GM19463 (cell line): ENCODE measurements at regions not wholly inside any gene's neighbourhood (a gene's known extent, or its start where the extent isn't known, plus 50 kb on each side); places are given as distances from the start of the nearest gene placed in this dataset.

Experiments used
- ATAC-seq: cut with Tn5 transposase; IDR thresholded peaks from one replicate; pipeline ENCODE4 v1.9.1; 2021; ENCODE audit warnings: mild to moderate bottlenecking, moderate library complexity; ENCODE audit not compliant: unreplicated experiment

GRCh38 chr5:111914966-111915636 lies 158.1 kb upstream of the NREP start:
- ATAC-seq = no peak

- no peak for ATAC-seq
Measured at GRCh38 chr5:111902436-111902835, 145.4 kb upstream of the NREP start.

GRCh38 chr5:111901296-111901695 lies 144.3 kb upstream of the NREP start:
- no peak for ATAC-seq

GRCh38 chr5:111892949-111893348 lies 136.0 kb upstream of the NREP start:
- no peak for ATAC-seq

GRCh38 chr5:111887706-111888105 lies 130.7 kb upstream of the NREP start:
- no peak for ATAC-seq

- no peak for ATAC-seq
Measured at GRCh38 chr5:111869681-111870080, 112.7 kb upstream of the NREP start.

- ATAC-seq = no peak
Measured at GRCh38 chr5:111865356-111865755, 108.4 kb upstream of the NREP start.

GRCh38 chr5:111863801-111864200 lies 106.8 kb upstream of the NREP start:
- no peak for ATAC-seq

GRCh38 chr5:111859533-111860270 lies 102.7 kb upstream of the NREP start:
- no peak for ATAC-seq

GRCh38 chr5:111859031-111859430 lies 102.0 kb upstream of the NREP start:
- no peak for ATAC-seq

- ATAC-seq = no peak
Measured at GRCh38 chr5:111857623-111858022, 100.6 kb upstream of the NREP start.

- ATAC-seq = no peak
Measured at GRCh38 chr5:111856876-111857466, 100.0 kb upstream of the NREP start.

- ATAC-seq = no peak
Measured at GRCh38 chr5:111855356-111855755, 98.4 kb upstream of the NREP start.

GRCh38 chr5:111854186-111854585 lies 97.2 kb upstream of the NREP start:
- ATAC-seq = peak; percentile 9

GRCh38 chr5:111853748-111854147 lies 96.8 kb upstream of the NREP start:
- ATAC-seq = peak; percentile 88

- no peak for ATAC-seq
Measured at GRCh38 chr5:111851631-111852548, 94.9 kb upstream of the NREP start.

- no peak for ATAC-seq
Measured at GRCh38 chr5:111848476-111848875, 91.5 kb upstream of the NREP start.

- ATAC-seq = no peak
Measured at GRCh38 chr5:111847052-111847925, 90.3 kb upstream of the NREP start.

GRCh38 chr5:111840036-111840674 lies 83.2 kb upstream of the NREP start:
- no peak for ATAC-seq

GRCh38 chr5:111839438-111839837 lies 82.4 kb upstream of the NREP start:
- ATAC-seq = no peak
